ENCODE measurements at regions not wholly inside any gene's neighbourhood (a gene's known extent, or its start where the extent isn't known, plus 50 kb on each side); places are given as distances from the start of the nearest gene placed in this dataset.

GRCh38 chr6:92507552-92507951, 911.8 kb downstream of the EPHA7 start:
- no peak for TF ChIP-seq MAX (IDR thresholded peaks at IDR 0.05)
- no peak for TF ChIP-seq POLR2AphosphoS5 (IDR thresholded peaks at IDR 0.05; ENCODE audit: low read depth, low read length)
- no peak for TF ChIP-seq TBP (IDR thresholded peaks at IDR 0.05; ENCODE audit: low read depth, low read length)
- TF ChIP-seq CEBPB (IDR thresholded peaks at IDR 0.05; ENCODE audit: low read depth, low read length), result no peak
- no peak for TF ChIP-seq SIN3A (conservative IDR thresholded peaks at IDR 0.05 in 1 of 2, IDR thresholded peaks at IDR 0.05 in 1 of 2; ENCODE audit: low read depth in 1 of 2, low read length in 2 of 2)
- TF ChIP-seq SIRT6 (IDR thresholded peaks at IDR 0.05; ENCODE audit: low read length), result no peak

Data from H1 (cell line).